ENCODE measurements at regions not wholly inside any gene's neighbourhood (a gene's known extent, or its start where the extent isn't known, plus 50 kb on each side); places are given as distances from the start of the nearest gene placed in this dataset.

- peak in 1 of 3 donors; percentile 41 for DNase-seq (ENCODE audit: low read depth in 3 of 3, low spot score in 2 of 3)
These were observed 58.1 kb upstream of the MEF2A start for GRCh38 chr15:99507504-99508310.

GRCh38 chr15:99508311-99508645 lies 57.5 kb upstream of the MEF2A start:
- no peak for DNase-seq (ENCODE audit: low read depth in 3 of 3, low spot score in 2 of 3)

- no peak for DNase-seq (ENCODE audit: low read depth in 3 of 3, low spot score in 2 of 3)
These were observed 56.9 kb upstream of the MEF2A start for GRCh38 chr15:99508852-99509251.

GRCh38 chr15:99509686-99510461 lies 55.9 kb upstream of the MEF2A start:
- no peak for DNase-seq (ENCODE audit: low read depth in 3 of 3, low spot score in 2 of 3)

- no peak for DNase-seq (ENCODE audit: low read depth in 3 of 3, low spot score in 2 of 3)
These were observed 54.3 kb upstream of the MEF2A start for GRCh38 chr15:99511531-99511865.

DNA sequence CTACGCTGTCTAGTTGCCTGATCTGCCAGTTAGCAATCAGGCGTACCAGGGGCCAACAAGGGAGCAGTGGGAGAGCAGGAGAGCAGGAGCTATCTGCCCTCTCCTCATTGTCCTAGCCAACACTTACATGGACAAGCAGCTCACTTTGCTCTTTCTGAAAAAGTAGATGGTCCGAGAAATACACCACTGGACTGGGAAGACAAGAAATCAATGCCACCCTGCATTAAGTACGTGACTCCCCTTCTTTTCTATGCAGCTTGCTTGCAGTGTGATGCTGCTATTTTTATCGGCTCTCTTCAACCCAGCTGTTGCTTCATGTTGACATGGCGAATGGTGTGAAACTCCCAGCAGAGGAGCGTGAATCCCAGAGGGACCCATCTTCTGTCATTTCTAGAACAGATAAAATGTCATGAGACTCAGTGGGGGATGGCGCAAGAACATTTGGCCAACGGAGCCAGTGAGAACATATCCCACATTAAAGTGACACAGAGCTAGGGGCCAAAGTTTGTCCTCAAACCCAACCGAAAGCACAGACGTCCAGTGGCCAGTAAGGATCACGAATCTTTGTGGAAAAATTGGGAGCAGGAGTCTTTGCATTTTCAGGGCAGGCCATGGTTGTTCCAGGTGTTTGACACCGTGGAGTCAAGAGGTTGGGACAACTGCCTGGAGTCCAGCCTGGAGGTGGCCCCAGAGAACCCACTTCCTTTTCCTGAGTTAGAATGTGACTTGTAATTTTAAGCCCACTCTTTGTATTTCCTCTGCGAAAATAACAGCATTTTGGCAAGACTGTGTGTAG lies 53.7 kb upstream of the MEF2A start:
- DNase-seq (ENCODE audit: low read depth in 3 of 3, low spot score in 2 of 3) = no peak

GRCh38 chr15:99514306-99514705 lies 51.5 kb upstream of the MEF2A start:
- DNase-seq (ENCODE audit: low read depth in 3 of 3, low spot score in 2 of 3) = no peak
